A673 (cell line): ENCODE measurements at regions not wholly inside any gene's neighbourhood (a gene's known extent, or its start where the extent isn't known, plus 50 kb on each side); places are given as distances from the start of the nearest gene placed in this dataset.

Source experiments
- BruUV-seq: library from RNA; stranded (reverse); fragments of 400-500 nt; replicated peaks from 2 replicates; lab custom pipeline; 2021; lab: Mats Ljungman, UMichigan
- CTCF ChIA-PET: fragments of 300-600 bp; sonication (Branson Sonifier 250); formaldehyde crosslinking; loops from one replicate; lab custom pipeline; 2022; ENCODE audit warnings: antibody characterized with exemption; lab: Charles Lee
- POLR2A ChIA-PET: fragments of 300-600 bp; sonication (Branson Sonifier 250); formaldehyde crosslinking; loops from one replicate; lab custom pipeline; 2022; ENCODE audit warnings: antibody characterized with exemption; ENCODE audit not compliant: low non-redundant PET; lab: Charles Lee
- DNase-seq: peaks from one replicate; pipeline ENCODE4 v3.0.0-alpha.2; 2015; ENCODE audit warnings: low spot score
- H3K27ac ChIP-seq: fragments of 200-600 bp; sonication (generic); 2 replicates; pipeline ENCODE4 v1.5.1; 2016; ENCODE audit warnings: mixed run types, low read depth, mild to moderate bottlenecking, mixed read lengths, antibody characterized with exemption, low read length; ENCODE audit not compliant: poor library complexity, severe bottlenecking
- H3K27me3 ChIP-seq: fragments of 200-600 bp; sonication (generic); replicated peaks from 2 replicates; pipeline ENCODE4 v1.6.1; 2017; ENCODE audit warnings: mixed run types, low read depth, mild to moderate bottlenecking, mixed read lengths, antibody characterized with exemption, low read length; ENCODE audit not compliant: insufficient read depth, poor library complexity
- H3K36me3 ChIP-seq: fragments of 200-600 bp; sonication (generic); 2 replicates; pipeline ENCODE4 v1.6.1; 2016; ENCODE audit warnings: mixed run types, mild to moderate bottlenecking, mixed read lengths, antibody characterized with exemption, low read length; ENCODE audit not compliant: insufficient read depth, poor library complexity, severe bottlenecking
- H3K4me1 ChIP-seq: fragments of 200-600 bp; sonication (generic); 2 replicates; pipeline ENCODE4 v1.6.1; 2017; ENCODE audit warnings: mixed run types, mild to moderate bottlenecking, mixed read lengths, antibody characterized with exemption, low read length; ENCODE audit not compliant: insufficient read depth, poor library complexity, severe bottlenecking
- H3K4me3 ChIP-seq: fragments of 200-600 bp; sonication (generic); 2 replicates; pipeline ENCODE4 v1.5.1; 2016; ENCODE audit warnings: low read depth, mixed run types, mild to moderate bottlenecking, mixed read lengths, low read length; ENCODE audit not compliant: poor library complexity, severe bottlenecking
- H3K9me3 ChIP-seq: fragments of 200-600 bp; sonication (generic); 2 replicates; pipeline ENCODE4 v1.6.1; 2016; ENCODE audit warnings: mixed run types, low read depth, mild to moderate bottlenecking, mixed read lengths, antibody characterized with exemption, low read length; ENCODE audit not compliant: poor library complexity, severe bottlenecking
- CTCF ChIP-seq: fragments of 300-800, 200-600 bp; sonication (generic); conservative IDR thresholded peaks from 2 replicates; pipeline ENCODE4 v1.5.1; 2017; ENCODE audit warnings: low read depth, mild to moderate bottlenecking, antibody characterized with exemption, low read length, moderate library complexity, mixed read lengths
- EZH2 ChIP-seq: fragments of 200-600 bp; sonication (generic); IDR thresholded peaks from 2 replicates; pipeline ENCODE4 v1.6.1; 2017; ENCODE audit warnings: borderline replicate concordance, low read depth, mild to moderate bottlenecking, mixed read lengths, antibody characterized with exemption, low read length; ENCODE audit not compliant: poor library complexity, severe bottlenecking
- intact Hi-C: fragments of 100-400 bp; cut with micrococcal nuclease; formaldehyde crosslinking; loops from one replicate; pipeline ENCODE4 v1.10.0; 2022; ENCODE audit not compliant: unreplicated experiment

DNA sequence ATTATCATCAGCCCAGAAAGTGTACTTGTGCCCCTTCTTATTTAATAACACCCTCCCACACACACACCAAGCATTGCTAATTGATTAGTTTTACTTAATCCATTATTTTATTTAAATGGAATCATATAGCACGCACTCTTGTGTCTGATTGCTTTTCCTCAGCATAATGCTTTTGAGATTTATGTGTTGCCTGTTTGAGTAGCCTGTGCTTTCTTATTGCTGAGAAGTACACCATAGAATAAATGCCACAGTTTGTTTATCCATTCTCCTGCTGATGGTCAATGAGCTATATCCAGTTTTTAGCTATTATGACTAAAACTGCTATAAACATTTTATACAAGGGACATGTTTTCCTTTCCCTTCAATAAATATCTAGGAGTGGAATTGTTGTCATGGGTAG, 409.9 kb upstream of the PDE3A start:
- no peak for TF ChIP-seq EZH2
- no peak for TF ChIP-seq CTCF
- CTCF ChIA-PET, result no interaction called here
- no peak for DNase-seq
- no peaks in the 10 kb centered on the region for H3K27me3 ChIP-seq
- H3K27ac ChIP-seq, result no peak overlapping the region
- no peak overlapping the region for H3K4me3 ChIP-seq
- no peaks in the 10 kb centered on the region for H3K4me1 ChIP-seq
- intact Hi-C loops, result no loop called here
- no peaks in the 10 kb centered on the region for H3K36me3 ChIP-seq
- no peaks in the 10 kb centered on the region for H3K9me3 ChIP-seq
- POLR2A ChIA-PET, result no interaction called here
- BruUV-seq, result no TSS peak

DNA sequence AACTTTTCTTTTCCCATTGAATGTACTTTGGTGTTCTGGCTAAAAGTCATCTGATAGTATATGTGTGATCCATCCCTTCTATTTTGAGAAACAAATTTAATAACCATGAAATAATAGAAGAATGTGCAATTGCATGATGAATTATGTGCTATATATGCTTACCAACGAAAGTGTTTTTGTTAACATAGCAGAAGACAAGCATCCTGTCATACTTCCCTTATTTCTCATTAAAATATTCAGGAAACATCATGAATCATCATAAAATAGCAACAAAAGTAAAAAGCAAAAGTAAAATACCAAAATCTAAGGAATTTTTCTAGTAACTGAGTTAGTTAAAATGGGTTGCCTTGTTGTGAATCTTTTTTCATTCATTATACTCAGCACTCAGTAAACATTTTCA, 409.0 kb upstream of the PDE3A start:
- POLR2A ChIA-PET, result no interaction called here
- Histone ChIP-seq H3K27ac (no peak overlapping the region), H3K4me1 (no peaks in the 10 kb centered on the region), H3K27me3 (no peaks in the 10 kb centered on the region), H3K9me3 (no peaks in the 10 kb centered on the region), H3K36me3 (no peaks in the 10 kb centered on the region), H3K4me3 (no peak overlapping the region)
- no TSS peak for BruUV-seq
- TF ChIP-seq CTCF (no peak), EZH2 (no peak)
- CTCF ChIA-PET, result no interaction called here
- intact Hi-C loops, result no loop called here
- no peak for DNase-seq

- BruUV-seq, result no TSS peak
- no peaks in the 10 kb centered on the region for H3K4me1 ChIP-seq
- H3K9me3 ChIP-seq, result no peaks in the 10 kb centered on the region
- DNase-seq, result no peak
- TF ChIP-seq CTCF (no peak), EZH2 (no peak)
- no peaks in the 10 kb centered on the region for H3K27me3 ChIP-seq
- H3K27ac ChIP-seq, result no peak overlapping the region
- no peaks in the 10 kb centered on the region for H3K36me3 ChIP-seq
- CTCF ChIA-PET, result no interaction called here
- H3K4me3 ChIP-seq, result no peak overlapping the region
- intact Hi-C loops, result no loop called here
- POLR2A ChIA-PET, result no interaction called here
These were observed 407.8 kb upstream of the PDE3A start for GRCh38 chr12:19960527-19960926.
